COLO829 (cell line): ENCODE measurements at regions not wholly inside any gene's neighbourhood (a gene's known extent, or its start where the extent isn't known, plus 50 kb on each side); places are given as distances from the start of the nearest gene placed in this dataset.
A peak's percentile ranks its signal among the peaks of the same experiment; 100 is the strongest.

ENCODE experiments used
- DNase-seq: peaks from one replicate; pipeline ENCODE4 v3.0.0; 2012; ENCODE audit warnings: low spot score

DNA sequence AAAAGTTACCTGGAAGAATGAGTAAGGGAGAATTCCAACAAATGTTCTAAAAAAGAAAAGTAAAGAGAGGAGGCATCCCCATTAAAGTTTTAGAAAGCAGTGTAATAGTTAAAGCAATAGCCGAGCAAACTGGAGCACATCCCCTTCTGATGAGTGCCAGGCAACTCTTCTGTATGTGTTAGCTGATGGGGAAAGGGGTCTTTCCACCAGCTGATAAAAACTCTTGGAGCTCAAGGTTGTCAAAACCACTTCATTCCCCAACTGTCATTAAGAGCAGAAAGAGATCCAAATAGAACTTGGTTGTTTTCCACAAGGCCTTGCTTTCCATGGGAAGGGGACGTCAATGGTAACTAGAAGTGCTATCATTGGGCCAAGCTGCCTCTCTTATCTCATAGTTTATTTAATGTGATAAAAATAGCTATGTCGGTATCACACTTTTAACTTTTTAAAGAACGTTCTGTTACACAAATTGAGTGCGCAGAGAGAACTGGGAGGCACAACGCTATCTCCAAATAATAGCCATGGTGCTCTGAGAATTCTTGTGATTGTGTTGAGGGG lies 116.9 kb downstream of the POLR2M start:
- no peak for DNase-seq

DNA sequence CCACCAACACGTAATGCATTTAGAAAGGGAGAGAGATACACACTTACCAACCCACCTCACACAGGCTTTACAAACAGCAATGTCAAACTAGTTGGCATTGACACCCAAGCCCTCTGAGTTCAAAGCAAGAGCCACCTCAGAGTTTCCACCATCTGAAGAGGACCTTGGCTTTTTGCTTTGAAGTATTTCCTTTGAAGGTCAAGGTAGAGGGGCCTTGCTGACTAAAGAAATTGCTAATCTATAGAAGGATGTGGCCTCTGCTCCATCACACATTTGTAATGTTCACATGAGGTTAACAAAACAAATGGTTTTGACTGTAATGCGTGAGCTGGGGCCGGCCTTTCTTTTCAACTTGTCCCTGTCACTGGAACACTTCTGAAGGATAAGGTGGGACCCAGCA lies 117.7 kb downstream of the POLR2M start:
- no peak for DNase-seq

DNA sequence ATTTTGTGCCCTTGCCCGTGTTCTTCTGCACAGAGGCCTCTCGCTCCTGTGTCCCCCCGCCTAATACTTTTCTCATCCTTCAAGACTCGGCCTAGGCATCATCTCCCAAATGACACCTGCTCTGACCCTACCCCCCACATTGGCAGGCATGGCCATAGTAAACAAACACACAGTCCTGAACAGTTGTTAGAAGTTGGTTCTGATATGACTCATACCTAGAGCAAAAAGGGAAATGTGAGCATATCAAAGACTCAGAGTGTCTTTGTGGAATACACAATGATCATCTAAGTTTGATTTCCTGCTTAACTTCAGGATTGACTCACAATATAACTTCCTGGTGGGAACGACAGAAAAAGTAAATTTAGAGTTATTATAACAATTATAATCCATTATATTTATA lies 120.5 kb downstream of the POLR2M start:
- no peak for DNase-seq

DNA sequence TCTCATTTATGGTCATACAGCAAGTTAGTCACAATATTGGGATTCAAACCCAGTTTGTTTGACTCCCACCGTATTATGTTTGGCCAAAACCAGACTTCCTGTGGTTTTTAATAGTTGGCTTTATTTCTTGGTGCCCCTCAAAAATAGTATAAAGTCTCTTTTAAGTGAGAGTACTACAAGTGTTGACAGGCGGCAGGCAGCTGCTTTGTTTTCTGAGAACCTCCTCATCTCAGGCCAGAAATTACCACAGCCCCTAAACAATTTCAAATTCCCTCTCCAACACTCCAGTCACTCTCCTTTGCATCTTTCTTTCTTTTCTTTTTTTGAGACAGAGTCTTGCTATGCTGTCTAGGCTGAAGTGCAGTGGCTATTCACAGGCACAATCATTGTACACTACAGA lies 121.5 kb downstream of the POLR2M start:
- no peak for DNase-seq

DNA sequence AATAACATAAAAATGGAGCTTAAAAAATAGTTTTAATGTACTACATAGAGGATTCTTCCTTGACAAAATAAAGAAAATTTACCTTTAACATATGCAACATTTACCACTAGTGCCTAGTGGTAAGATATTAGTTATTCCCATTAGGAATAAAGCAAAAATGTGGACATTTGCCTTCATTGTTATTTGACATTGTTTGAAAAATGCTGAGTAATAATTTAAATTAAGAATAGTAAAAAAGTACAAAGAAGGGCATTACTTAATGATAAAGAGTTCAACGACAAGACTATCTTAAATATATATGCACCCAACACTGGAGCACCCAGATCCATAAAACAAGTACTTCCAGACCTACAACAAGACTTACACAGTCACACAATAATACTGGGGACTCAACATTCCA lies 125.7 kb downstream of the POLR2M start:
- DNase-seq = no peak

DNA sequence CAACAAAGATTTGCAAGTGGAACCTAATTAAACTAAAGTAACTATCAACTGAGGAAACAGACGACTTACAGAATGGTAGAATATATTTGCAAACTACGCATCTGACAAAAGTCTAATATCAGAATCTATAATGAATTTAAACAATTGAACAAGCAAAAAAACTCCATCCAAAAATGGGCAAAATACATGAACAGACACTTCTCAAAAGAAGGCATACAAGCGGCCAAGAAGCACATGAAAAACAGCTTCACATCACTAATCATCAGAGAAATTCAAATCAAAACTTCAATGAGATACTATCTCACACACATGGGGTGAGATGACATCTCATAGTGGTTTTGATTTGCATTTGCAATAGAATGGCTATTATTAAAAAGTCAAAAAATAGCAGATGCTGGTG lies 128.6 kb downstream of the POLR2M start:
- no peak for DNase-seq

DNA sequence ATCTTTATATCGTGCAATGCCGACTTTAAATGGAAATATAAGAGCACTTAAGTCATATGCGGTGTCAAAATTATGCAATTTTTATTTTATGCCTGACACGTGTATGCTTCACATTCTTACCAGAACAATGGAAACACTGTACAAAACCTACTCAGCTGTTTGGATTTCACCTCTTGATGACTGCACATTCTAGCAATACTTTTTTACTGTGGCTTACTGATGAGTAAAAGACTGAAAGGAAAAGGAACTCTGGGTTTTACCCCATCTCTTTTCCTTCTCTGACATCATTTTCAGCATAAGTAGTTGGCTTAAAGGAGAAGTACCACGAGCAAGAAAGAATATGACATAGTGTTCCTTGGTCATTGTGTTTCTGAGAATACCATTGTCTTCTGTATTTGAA lies 142.8 kb downstream of the POLR2M start:
- DNase-seq = no peak

DNA sequence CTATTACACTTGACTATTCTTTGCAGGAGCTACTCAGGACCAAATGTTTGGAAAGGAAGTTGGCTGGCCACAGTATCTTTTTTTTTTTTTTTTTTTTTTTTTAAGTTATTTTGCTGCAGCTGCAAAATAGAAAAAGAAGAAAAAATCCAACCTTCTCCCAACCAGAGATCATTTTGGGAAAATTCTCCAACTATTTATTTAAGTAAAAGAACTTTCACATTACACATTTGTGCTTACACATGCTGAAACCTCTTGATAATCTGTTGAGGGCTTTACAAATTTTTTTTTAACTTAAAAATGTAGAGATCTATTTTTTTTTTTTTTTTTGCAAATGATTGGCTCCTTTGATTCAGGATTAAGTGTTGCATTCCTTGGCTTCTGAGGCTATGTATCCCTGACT lies 148.0 kb downstream of the POLR2M start:
- no peak for DNase-seq

DNA sequence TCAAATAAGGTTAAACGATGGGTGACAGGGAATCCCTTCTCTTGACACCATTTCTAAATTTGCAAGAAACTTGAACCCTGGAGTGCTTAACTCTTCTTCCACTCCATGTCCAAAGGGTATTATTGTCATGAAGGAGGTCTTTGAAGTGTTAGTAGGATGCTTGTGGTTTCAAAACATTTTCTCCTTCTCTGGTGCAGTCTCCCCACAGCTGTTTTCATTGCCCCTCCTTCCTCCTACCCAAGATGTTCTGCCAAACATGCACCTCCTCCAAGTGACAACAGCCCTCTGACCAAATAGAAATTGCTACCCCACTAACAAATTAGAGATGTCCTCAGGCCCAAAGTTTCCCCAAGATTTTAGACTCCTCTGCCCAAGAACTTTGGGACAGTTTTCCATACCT lies 151.4 kb downstream of the POLR2M start:
- DNase-seq = no peak

DNA sequence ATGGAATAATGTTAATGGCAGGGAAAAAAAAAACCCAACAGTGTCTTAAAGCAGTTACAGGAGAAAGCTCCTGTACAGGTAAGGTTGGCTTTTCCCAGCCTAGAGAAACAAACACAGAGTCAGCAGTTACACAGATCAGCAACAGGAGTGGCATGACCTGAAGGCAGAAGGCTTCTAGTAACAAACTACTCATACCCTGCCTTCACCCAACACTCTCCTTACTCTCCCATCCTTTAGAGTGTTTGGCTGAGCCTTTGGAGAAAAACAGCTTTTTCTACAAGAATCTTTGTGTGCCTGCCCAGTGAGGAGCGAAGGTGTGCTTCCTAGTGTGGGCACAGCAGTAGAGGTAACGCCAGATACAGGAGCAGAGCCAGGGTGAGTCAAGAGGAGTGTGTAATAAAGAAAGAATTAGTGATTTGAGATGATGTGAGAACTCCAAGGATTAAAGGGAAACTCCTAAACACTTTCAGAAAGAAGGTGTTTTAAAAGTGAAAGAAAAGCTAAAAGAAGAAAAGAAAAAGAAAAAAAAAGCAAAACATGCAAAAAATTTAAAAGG lies 152.7 kb downstream of the POLR2M start:
- DNase-seq = no peak

DNA sequence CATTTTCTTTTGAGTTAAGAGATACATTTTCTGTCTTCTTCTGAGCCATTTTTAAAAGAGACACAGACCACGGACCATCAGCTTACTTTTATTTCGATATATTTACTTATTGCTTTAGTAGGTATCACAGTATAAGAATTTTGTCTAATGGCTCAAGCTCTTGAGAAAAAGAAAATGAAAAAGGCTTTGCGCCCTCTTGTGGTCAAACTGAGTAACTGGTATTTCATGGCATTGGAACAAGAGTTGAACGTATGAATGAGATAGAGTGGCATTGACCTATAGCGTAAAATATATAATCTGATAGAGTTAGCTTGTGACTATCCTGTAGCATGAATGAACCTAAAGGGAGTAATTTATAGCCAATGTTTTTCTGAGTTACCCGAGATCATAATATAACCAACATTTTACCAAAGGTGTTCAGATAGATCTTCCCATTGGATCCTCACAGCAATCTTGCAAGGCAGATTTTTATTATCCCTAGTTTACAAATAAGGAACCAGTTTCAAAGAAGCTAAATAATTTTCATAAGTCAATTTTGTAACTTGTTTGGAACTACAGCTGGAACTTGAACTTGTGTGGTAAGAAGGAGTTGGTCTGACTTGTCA lies 154.6 kb downstream of the POLR2M start:
- peak; percentile 11 for DNase-seq

DNA sequence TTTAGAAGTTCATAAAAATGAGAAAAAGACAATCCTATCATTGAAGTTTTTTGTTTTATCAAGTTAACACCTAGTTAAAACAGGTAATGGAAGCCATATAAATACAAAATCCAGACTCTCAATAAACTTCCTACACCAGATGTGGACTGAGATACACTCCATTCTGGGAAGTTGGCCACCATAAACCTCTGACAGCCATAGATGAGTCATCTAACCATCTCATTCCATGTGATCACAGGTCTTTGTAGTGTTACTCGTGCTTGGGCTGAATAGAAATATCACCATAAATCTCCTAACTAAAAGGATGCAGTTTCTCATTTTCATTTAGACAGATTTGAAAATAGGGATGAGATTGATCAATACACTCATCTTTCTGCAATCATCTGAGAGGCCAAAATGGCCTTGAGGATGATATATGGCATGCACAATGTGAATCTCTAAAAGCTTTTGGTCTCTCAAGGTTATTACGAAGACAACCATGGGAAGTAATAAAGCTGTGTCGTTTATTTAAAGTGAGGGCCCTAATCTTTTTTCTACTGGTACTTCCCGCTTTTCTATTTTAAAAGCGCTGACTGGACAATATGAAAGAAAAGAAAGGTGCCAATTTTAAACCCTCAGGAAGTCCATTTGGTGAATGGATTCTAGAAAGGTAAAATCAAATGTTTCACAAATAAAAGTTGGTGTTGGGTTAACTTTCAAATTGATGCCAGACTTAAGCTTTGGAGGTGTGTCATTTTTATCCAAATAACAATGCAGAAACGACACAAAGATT lies 155.5 kb downstream of the POLR2M start:
- DNase-seq = peak; percentile 27

DNA sequence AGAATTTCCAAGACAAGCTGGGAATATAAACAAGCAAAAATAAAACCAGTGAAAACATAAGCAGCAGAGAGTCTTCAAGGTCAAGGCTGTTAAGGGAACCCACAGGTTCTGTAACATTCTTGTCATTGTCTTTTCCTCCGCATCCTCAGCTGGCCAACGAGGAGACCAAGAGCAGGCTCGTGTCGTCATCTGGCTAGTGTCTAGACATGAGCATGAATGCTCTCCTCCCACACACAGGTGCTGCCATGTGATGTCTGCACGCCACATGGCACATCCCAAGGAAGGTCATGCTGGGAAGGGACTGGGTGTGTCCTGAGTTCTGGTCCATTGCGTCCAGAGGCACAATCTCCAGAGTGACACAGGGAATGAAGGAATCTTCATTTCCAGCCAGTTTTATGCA lies 156.2 kb downstream of the POLR2M start:
- DNase-seq = no peak

DNA sequence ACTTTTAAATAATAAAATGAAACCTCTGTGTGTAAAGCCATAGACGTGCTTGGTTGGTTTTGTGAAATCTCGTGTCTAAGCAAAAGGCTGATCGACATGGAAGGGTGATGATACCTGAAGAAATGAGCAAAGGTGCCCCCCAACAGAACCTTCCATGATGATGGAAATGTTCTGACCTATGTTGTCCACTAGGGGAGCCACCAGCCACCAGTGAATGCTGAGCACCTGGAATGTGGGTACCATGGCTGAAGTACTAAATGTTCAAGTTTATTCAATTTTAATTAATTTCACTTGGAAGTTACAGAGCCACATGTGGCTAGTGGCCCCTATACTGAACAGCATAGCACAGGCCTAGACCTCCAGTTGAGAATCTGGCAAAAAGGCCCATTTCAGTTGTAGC lies 158.8 kb downstream of the POLR2M start:
- no peak for DNase-seq

DNA sequence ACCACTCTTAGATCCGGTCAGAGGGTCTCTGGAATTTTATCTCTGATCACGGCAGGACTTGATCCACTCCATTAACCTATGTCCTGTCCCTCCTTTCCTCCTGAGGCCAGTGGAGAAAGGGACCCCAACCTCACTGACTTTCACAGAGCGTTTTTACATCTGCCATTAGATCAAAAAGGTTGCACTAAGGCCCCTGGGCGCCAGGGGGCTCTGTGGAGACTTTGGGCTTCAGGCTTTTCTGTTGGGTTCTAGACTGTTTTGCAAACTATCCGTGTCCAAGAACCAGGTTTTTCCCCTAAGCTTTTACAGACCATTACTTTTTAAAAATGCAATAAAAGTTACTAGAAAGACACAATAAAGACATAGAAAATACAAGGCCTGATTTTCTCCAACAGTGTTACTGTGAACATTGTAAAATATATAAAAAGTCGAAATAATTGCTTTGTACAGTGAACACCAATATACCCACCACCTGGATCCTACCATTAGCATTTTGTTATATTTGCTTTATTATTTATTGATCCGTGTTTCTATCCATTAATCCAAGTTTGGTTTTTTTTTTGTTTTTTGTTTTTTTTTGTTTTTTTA lies 159.7 kb downstream of the POLR2M start:
- peak; percentile 10 for DNase-seq

DNA sequence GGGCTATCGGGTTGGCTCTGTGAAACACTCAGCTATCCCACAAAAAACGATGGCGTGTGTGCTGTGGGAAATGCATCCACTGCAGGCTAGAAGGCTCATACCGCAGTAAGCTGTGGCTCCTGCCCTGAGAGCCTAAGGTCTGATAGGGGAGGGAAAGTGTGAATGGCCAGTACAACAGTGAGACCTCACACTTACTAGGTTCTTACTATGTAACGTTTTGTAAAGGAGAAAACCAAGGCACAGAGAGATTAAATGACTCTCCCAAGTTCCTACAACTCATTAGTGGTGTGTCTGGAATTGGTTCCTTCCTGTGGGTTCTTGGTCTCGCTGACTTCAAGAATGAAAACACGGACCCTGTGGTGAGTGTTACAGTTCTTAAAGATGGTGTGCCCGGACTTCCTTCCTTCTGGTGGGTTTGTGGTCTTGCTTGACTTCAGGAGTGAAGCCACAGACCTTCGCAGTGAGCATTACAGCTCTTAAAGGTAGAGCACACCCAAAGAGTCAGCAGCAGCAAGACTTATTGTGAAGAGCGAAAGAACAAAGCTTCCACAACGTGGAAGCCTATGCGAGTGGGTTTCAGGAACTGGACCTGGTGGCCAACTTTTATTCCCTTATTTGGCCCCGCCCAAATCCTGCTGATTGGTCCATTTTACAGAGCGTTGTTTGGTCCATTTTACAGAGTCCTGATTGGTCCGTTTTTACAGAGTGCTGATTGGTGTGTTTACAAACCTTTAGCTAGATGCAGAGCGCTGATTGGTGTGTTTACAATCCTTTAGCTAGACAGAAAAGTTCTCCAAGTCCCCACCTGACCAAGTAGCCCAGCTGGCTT lies 161.7 kb downstream of the POLR2M start:
- DNase-seq = no peak

DNA sequence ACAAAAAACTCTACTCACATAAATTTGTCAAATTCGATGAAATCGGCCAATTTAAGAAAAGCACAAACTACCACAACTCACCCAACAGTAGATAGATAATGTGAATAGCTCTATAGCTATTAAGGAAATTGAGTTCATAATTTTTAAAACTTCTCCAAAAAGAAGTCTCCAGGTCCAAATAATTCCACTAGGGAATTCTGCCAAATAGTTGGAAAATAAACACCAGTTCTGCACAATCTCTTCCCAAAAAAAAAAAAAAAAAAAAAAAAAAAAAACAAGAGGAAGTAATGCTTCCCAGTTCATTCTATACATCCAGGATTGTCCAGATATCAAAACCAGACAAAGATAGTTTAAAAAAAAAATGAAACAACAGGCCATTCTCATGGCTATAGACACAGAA lies 164.2 kb downstream of the POLR2M start:
- no peak for DNase-seq

DNA sequence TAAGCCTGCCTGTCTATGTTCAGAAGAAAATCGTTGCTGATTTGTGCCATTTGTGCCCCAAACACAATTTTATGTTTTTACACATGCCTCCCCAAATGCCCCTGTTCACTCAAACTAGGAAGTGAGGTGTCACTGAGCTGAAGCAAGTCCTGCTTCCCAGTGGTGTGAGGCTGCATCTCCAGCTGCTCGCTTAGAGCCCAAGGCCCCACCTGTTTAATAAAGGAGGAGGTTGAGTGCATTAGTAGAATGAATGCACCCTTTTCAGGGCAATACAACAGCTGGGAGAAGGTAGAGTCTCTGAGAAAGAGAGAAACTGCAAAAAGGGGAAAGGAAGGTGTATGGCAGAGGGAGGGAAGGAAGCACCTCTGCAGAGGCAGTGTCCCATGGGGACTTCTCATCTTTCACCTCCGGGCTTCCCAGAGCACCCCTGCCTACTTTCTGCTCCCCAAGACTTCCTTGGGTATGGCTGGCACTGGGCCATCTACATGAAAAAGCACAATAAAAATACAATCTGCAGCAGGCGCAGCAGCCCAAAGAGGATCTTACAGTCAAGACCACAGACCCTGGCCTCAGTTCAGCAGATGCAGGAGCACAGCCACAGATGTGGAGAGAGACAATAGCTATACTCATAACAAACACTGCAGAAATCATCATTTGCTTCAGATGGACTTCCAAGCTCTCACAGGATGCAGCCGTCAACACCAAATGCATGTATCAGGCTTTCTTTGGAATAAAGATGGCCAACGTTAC lies 165.9 kb downstream of the POLR2M start:
- DNase-seq = no peak

DNA sequence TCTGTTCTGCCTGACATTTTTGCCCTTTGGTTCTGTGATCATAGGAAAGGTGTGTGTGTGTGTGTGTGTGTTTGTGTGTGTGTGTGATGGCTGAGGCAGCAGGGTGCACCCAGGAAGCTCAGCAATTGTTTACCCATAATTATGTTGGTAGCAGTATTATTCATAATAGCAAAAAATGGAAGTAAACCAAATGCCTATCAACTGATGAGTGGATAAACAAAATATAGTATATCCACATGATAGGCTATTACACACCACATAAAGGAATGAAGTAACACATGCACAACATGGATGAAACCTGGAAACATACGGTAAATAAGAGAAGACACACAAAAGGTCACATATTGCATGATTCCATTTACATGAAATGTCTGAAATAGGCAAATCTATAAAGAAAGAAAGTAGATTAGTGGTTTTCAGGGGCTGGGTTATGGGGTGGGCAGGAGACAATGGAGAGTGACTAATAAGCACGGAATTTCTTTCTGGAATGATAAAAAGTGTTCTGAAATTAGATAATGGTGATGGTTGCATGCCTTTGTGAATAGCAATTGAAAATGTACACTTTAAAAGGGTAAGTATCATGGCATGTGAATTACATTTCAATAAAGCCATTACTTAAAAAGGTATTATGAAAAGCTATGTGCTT lies 167.2 kb downstream of the POLR2M start:
- no peak for DNase-seq

DNA sequence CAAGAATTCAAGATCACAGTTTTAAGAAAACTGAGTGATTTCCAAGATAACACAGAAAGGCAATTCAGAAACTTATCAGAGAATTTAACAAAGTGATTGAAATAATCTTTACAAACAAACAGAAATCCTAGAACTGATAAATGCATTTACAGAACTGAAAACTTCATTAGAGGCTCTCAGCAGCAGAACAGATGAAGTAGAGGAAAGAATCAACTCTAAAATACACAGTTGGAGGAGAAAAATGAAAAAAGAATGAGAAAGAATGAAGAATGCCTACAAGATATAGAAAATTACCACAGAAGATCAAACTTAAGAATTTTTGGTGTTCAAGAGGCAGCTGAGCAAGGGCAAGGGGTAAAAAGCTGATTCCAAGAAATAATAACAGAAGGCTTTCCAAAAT lies 168.8 kb downstream of the POLR2M start:
- no peak for DNase-seq

DNA sequence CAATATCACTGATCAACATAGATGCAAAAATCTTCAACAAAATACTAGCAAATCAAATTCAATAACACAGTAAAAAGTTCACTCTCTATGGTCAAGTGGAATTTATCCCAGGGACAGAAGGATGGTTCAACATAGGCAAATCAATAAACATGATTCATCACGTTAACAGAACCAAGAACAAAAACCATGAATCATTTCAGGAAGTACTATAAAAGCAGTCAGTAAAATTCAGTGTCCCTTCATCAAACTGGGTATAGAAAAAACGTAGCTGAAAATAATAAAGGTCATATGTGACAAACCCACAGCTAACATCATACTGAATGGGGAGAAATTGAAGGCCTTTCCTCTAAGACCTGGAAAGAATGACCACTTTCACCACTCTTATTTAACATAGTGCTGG lies 172.1 kb downstream of the POLR2M start:
- peak; percentile 15 for DNase-seq
